Mucosa of rectum (tissue), 2 donors: ENCODE measurements at regions not wholly inside any gene's neighbourhood (a gene's known extent, or its start where the extent isn't known, plus 50 kb on each side); places are given as distances from the start of the nearest gene placed in this dataset.
"Not testable (repeated sequence)": the region's sequence is repeated elsewhere in the genome, so short reads cannot be mapped to it uniquely, and the experiment has no call there.

Experiments used
- H3K27ac ChIP-seq, 2 donors: one replicate each; pipeline ENCODE4 v1.7.0; 2013; ENCODE audit warnings: inconsistent platforms in 2 of 2, low read depth in 2 of 2, low read length in 2 of 2
- H3K27me3 ChIP-seq, 2 donors: one replicate each; pipeline ENCODE4 v1.7.0; 2013; ENCODE audit warnings: low read length in 2 of 2; ENCODE audit not compliant: control insufficient read depth in 2 of 2, insufficient read depth in 2 of 2
- H3K36me3 ChIP-seq, 2 donors: one replicate each; pipeline ENCODE4 v1.7.0; 2013; ENCODE audit warnings: low read length in 2 of 2; ENCODE audit not compliant: control insufficient read depth in 2 of 2, insufficient read depth in 2 of 2
- H3K4me1 ChIP-seq, 2 donors: one replicate each; pipeline ENCODE4 v1.7.0; 2013; ENCODE audit warnings: low read length in 2 of 2, mild to moderate bottlenecking in 1 of 2; ENCODE audit not compliant: control insufficient read depth in 2 of 2, insufficient read depth in 2 of 2
- H3K4me3 ChIP-seq, 2 donors: one replicate each; pipeline ENCODE4 v1.7.0; 2013; ENCODE audit warnings: low read length in 2 of 2
- H3K9ac ChIP-seq, 2 donors: one replicate each; pipeline ENCODE4 v1.7.0; 2013; ENCODE audit warnings: low read length in 2 of 2, low read depth in 1 of 2, mild to moderate bottlenecking in 1 of 2
- H3K9me3 ChIP-seq, 2 donors: one replicate each; pipeline ENCODE4 v1.7.0; 2013; ENCODE audit warnings: low read length in 2 of 2; ENCODE audit not compliant: control insufficient read depth in 2 of 2
- donor health status: healthy.
- donor health status: Normal muscosa, but diverticular disease.

DNA sequence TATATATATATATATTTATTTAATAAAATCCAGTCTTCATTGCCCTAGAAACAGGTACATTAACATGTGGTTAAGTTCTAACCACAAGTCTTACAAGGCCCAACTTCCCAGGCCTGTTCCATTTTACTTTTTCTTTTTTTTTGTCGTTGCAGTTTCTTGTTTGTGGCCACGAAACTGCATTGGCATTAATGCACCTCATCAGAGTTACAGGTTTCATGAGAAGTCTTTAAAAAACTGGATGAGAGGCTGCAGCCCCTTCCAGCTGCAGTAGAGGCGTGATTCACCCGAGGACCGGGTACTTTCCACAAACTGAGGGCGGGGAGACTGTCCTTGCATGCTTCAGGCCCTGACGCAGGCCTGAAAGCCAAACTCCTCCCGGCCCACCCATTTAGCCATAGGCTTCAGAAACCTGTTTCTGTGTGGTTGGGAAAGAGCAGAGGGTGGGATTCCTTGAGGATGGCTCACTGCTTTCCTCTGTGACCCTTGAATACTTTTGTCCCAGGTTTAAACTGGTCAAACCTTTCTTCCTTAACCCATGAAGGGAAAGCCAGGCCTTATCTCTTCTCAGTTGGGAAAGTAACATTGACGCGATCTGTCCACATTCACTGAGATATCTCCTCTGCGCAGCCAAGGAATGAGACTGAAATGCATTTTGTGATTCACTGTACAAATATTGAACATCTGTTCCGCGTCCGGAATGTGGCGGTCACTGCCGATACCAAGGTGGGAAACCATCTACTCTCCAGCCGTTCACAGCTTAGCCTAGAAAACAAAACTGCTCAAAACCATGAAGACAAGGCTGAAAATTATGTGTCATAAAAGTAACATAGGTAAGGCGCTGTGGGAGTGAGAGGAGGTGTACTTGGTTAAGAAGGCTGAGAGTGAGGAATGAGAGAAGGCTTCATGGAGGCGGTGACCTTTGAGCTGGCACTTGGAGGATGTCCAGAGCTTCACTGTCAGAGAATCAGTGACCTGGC is 311.7 kb downstream of the GATA3 start:
- Histone ChIP-seq H3K4me3 (no peak overlapping the region), H3K4me1 (no peaks in the 10 kb centered on the region), H3K27me3 (no peaks in the 10 kb centered on the region), H3K9me3 (no peaks in the 10 kb centered on the region), H3K36me3 (no peaks in the 10 kb centered on the region), H3K9ac (no peak overlapping the region), H3K27ac (no peak overlapping the region)

DNA sequence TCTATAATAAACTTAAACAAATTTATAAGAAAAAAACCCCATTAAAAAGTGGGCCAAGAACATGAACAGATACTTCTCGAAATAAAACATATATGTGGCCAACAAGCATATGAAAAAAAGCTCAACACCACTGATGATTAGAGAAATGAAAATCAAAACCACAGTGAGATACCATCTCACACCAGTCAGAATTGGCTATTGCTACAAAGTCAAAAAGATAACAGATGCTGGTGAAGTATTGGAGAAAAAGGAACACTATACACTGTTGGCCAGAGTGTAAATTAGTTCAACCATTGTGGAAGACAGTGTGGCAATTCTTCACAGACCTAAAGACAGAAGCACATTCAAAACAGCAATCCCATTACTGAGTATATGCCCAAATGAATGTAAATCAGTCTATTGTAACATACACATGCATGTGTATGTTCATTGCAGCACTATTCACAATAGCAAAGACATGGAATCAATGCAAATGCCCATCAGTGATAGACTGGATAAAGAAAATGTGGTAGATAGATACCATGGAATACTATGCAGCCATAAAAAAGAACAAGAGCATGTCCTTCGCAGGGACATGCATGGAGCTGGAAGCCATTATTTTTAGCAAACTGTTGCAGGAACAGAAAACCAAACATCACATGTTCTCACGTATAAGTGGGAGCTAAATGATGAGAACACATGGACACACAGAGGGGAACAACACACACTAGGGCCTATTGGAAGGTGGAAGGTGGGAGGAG is 313.4 kb downstream of the GATA3 start:
- H3K27ac ChIP-seq, H3K4me1 ChIP-seq, H3K36me3 ChIP-seq, H3K9ac ChIP-seq, H3K4me3 ChIP-seq, H3K27me3 ChIP-seq, H3K9me3 ChIP-seq: not testable (repeated sequence)

DNA sequence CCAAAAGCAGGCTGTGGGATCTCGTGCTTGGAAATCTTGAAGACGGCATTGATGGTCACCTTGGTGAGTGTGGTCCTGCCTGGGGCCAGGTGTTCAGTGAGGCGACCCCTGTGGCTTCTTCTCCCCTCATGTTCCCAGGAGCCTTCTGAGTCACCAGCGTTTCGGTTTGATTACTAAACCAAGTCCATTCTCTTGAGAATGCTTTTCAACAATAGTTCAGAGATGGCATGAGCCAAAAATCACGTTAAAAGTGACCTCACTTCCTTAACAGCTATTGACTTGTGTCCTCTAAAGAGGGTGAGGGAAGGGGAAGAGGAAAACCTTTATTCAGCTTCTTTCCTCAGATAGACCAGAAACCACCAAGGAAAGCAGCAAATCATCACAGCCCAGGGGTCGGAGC is 315.2 kb downstream of the GATA3 start:
- no peak overlapping the region for H3K9ac ChIP-seq
- H3K27ac ChIP-seq, result no peak overlapping the region
- no peaks in the 10 kb centered on the region for H3K4me1 ChIP-seq
- H3K9me3 ChIP-seq, result no peaks in the 10 kb centered on the region
- no peaks in the 10 kb centered on the region for H3K36me3 ChIP-seq
- no peaks in the 10 kb centered on the region for H3K27me3 ChIP-seq
- no peak overlapping the region for H3K4me3 ChIP-seq

DNA sequence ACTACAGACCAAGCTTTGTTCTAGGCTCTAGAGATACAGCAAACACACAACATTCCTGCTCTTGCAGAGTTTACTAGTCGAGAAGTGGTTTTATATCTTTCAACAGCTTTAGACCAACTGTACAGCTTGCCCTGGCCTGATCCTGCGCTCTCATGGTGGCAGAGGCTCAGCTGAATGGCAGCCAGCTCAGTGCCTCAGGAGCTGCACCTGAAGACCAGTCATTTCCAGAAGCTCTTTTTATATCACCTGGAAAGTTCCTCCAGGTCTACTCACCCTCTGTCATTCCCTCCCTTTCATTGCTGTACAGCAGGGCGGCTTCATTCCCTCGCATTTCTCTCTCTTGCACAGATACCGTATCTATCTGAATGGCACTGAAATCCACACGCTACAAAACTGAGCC is 319.8 kb downstream of the GATA3 start:
- no peak overlapping the region for H3K27ac ChIP-seq
- H3K27me3 ChIP-seq, result no peaks in the 10 kb centered on the region
- H3K9me3 ChIP-seq, result no peaks in the 10 kb centered on the region
- no peaks in the 10 kb centered on the region for H3K4me1 ChIP-seq
- no peak overlapping the region for H3K4me3 ChIP-seq
- no peaks in the 10 kb centered on the region for H3K36me3 ChIP-seq
- no peak overlapping the region for H3K9ac ChIP-seq

DNA sequence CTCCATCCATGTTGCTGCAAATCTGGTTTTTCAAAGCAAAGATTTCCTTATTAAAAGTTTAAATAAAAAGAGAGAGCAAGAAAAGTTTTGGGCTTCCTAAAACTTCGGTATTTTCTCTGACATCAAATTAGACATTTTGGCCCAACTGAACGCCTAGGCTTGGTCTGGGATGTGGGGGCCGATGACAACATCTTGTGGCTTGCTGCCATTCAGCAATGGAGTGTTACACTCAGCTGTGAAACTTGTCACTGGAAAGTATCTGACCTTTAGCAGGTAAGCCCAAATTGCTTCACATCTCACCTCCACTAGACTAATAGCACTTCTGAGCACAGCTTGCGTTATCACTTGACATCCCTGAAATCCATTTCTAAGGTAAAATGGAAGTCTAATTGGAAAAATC is 320.6 kb downstream of the GATA3 start:
- Histone ChIP-seq H3K27me3 (no peaks in the 10 kb centered on the region), H3K27ac (no peak overlapping the region), H3K4me3 (no peak overlapping the region), H3K36me3 (no peaks in the 10 kb centered on the region), H3K9me3 (no peaks in the 10 kb centered on the region), H3K9ac (no peak overlapping the region), H3K4me1 (no peaks in the 10 kb centered on the region)

DNA sequence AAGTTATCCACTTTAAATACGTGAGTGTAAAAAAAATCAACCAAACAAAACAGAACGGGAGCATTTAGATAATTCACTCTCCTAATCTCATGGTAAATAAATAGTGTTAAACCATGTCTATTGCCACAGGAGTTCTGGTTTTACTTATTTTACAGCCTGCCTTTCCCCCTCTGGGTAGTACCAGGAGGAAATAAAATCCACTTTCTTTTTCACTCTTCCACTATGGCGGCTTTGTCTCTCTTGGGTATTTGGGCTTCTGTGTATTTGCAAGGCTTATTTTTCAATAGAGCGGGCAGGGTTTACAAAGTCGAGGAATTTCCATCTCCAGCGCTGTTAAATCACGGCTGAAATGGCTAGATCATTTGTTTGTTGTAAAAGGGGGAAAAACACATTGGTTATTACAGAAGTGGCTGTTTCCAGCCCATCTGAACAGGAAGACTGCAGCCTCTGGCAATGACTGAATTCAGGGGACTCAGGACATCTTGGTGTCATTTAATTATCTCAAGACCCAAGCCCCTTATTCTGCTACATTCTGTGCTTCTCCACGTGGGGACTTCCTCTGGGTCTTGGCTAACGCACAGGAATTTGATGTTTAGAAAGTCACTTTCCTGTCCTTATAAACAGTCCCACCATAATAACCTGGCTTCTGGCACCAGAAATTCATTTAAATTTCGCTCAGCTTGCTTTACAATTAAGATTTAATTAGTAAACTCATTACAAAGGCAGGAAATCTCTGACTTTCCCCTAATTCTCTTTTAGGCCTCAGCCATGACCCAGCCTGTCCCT is 323.9 kb downstream of the GATA3 start:
- Histone ChIP-seq H3K27me3 (no peaks in the 10 kb centered on the region), H3K4me1 (no peaks in the 10 kb centered on the region), H3K27ac (no peak overlapping the region), H3K36me3 (no peaks in the 10 kb centered on the region), H3K9me3 (no peaks in the 10 kb centered on the region), H3K9ac (no peak overlapping the region), H3K4me3 (no peak overlapping the region)

DNA sequence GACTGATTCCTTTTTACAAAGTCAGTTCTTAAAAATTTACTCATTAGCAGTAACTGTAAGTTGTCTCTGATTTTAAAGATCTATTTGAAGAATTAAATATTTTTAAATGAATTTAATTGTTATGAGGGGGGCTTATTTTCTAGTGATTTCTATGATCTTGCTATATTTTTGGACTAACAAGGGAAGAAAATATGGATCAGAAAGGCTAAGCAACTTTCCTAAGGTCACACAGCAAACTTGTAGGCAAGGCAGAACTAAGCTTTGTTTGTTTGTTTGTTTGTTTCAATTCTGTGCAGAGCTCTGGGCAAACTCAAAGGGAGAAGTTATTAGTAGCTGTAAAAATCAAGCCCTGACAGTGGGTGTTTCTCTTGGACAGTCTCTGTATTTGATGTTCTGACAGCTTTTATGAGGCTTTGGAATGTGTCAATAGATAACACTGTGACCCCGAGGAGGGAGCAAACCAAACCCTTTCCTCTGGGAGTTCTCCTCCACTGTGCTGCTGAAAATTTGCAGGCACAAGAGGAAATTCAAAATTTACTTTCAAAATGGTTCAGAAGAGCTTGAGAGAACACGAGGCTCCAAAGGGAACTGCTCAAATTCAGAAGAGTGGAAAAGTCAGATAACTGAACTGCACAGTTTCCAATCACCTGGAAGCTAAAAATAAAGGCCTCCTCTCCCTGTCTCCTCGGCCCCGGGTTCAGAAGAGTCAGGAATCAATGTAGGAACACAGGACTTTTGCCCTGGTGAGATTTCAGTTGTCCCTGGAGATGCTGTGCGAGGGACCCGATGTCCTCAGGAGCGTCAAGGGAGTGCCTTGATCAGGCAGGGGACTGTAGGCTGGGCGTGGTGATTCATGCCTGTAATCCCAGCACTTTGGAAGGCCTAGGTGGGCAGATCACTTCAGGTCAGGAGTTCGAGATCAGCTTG is 325.7 kb downstream of the GATA3 start:
- Histone ChIP-seq H3K27ac (no peak overlapping the region), H3K4me1 (no peaks in the 10 kb centered on the region), H3K4me3 (no peak overlapping the region), H3K9ac (no peak overlapping the region), H3K36me3 (no peaks in the 10 kb centered on the region), H3K27me3 (no peaks in the 10 kb centered on the region), H3K9me3 (no peaks in the 10 kb centered on the region)

DNA sequence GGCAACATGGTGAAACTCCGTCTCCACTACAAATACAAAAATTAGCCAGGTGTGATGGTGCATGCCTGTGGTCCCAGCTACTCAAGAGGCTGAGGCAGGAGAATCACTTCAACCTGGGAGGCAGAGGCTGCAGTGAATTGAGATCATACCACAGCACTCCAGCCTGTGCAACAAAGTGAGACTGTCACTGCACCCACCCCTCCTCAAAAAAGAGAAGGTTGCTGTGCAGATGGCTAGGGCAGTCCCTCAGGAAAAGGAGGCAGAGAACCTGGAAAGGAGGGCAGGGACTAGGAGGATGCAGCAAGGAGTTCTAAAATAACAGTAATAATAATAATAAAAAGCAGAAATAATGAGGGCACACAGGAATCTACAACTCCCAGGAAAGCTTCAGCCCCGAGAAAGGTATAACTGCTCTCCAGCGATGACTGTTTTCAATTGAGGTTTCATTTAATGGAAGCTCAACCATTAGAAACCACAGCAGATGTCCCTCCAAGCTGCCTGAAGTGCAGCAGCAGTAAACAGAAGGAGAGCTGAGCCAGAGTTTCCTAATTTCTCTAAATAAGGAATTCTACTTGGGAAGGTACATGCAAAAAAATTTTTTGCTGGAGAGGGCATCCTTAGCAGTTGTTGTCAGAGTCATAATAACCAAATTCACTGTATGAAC is 326.5 kb downstream of the GATA3 start:
- Histone ChIP-seq H3K9me3 (no peaks in the 10 kb centered on the region), H3K4me3 (no peak overlapping the region), H3K4me1 (no peaks in the 10 kb centered on the region), H3K27ac (no peak overlapping the region), H3K36me3 (no peaks in the 10 kb centered on the region), H3K9ac (no peak overlapping the region), H3K27me3 (no peaks in the 10 kb centered on the region)

DNA sequence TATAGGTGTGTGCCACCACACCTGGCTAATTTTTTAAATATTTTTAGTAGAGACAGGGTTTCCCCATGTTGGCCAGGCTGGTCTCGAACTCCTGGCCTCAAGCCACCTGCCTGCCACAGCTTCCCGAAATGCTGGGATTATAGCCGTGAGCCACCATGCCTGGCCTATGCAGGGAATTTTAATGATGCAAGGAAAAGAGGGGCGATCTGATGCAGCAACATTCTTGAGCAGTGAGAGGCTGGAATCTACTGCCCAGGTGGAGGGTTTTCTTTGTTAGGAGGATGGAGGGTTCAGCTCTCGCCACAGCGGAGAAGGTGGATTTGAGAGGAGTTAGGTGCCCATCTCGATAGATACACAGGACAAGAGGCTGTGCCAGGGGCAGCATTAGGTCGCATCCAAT is 332.3 kb downstream of the GATA3 start:
- no peaks in the 10 kb centered on the region for H3K4me1 ChIP-seq
- no peaks in the 10 kb centered on the region for H3K36me3 ChIP-seq
- H3K27ac ChIP-seq, result no peak overlapping the region
- no peak overlapping the region for H3K4me3 ChIP-seq
- no peaks in the 10 kb centered on the region for H3K9me3 ChIP-seq
- no peaks in the 10 kb centered on the region for H3K27me3 ChIP-seq
- no peak overlapping the region for H3K9ac ChIP-seq
